ENCODE measurements at regions not wholly inside any gene's neighbourhood (a gene's known extent, or its start where the extent isn't known, plus 50 kb on each side); places are given as distances from the start of the nearest gene placed in this dataset.

GRCh38 chr3:63124090-63124489, 154.0 kb upstream of the SYNPR start:
- TF ChIP-seq POLR2A (IDR thresholded peaks at IDR 0.05; ENCODE audit: low read depth, low read length), result no peak
- no peak for TF ChIP-seq POLR2AphosphoS5 (IDR thresholded peaks at IDR 0.05; ENCODE audit: low read depth, low read length)

All from GM12892 (cell line).